HG02678 (cell line): ENCODE measurements at regions not wholly inside any gene's neighbourhood (a gene's known extent, or its start where the extent isn't known, plus 50 kb on each side); places are given as distances from the start of the nearest gene placed in this dataset.
"Not testable (repeated sequence)": the region's sequence is repeated elsewhere in the genome, so short reads cannot be mapped to it uniquely, and the experiment has no call there.

Experiments used
- ATAC-seq: cut with Tn5 transposase; IDR thresholded peaks from one replicate; pipeline ENCODE4 v1.9.1; 2021; ENCODE audit warnings: mild to moderate bottlenecking, moderate library complexity; ENCODE audit not compliant: unreplicated experiment

- ATAC-seq = no peak
Measured at GRCh38 chr14:46444666-46445065, 206.9 kb downstream of the RPL10L start.

GRCh38 chr14:46433381-46433780, 218.2 kb downstream of the RPL10L start:
- ATAC-seq = no peak

GRCh38 chr14:46432516-46432915, 219.1 kb downstream of the RPL10L start:
- no peak for ATAC-seq

DNA sequence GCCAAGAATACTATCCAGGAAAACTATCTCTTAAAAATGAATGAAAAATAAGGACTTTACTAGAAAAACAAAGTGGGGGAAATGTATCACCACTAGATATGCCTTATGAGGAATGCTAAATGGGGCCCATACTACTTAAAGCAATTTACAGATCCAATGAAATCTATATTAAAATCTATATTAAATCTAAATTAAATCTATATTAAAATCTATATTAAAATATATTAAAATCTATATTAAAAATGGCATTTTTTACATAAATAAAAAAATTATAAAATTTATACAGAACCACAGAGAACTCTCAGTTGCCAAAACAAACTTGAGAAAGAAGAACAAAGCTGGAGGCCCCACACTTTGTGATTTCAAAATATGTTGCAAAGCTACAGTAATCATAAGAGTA, 234.5 kb downstream of the RPL10L start:
- no peak for ATAC-seq

DNA sequence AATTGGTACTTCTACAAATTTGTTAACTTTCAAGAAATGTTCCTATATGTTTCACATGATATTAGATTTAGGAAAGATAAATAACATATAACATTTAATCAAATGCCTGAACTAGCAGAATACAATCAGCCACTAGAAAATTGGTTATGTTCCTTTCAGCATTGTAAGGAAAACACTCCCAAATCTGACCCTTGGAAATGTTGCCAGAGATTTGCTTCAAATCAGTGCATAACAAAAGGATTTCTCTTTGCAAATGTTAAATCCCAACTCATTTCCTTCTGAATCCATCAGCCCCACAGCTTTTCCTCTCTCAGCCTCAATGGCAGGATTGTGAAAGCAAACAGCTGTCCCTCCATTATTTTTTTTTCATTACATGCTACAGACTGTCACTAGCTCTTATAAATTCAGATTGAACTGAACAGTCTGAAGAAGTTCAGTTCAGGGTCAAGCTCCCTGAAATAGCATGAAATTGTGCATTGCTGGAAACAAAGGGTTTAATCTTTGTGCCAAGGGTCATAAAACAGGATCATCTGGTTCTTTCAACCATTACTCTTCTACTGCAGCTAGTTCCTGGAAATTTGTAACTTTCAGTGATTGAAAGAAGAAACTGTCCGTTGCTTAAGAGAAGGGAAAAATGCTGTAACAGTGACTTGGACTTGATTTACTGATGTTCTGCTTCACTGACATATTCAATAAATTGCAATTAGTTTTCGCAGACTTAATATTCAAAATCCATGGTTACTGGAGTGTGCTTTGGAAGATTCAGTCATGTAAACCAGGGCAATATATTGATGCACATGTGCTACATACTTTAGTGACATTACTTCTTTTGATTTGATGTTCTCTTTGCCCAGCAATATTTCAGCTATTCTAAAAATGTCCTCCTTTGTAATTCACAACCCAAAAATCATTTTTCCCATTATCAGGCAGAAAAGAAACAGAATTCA, 246.4 kb downstream of the RPL10L start:
- ATAC-seq = no peak

DNA sequence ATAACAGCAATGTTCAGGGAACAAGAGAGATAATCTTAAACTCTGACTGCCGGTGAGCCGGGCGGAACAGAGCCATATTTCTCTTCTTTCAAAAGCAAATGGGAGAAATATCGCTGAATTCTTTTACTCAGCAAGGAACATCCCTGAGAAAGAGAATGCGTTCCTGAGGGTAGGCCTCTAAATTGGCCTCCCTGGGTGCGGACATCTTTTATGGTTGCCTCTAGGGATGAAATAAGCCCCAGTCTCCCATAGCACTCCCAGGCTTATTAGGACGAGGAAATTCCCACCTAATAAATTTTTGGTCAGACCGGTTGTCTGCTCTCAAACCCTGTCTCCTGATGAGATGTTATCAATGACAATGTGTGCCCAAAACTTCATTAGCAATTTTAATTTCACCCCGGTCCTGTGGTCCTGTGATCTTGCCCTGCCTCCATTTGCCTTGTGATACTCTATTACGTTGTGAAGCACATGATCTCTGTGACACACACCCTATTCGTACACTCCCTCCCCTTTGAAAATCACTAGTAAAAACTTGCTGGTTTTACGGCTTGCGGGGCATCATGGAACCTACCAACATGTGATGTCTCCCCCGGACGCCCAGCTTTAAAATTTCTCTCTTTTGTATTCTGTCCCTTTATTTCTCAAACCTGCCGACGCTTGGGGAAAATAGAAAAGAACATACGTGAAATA, 249.4 kb downstream of the RPL10L start:
- ATAC-seq = not testable (repeated sequence)

DNA sequence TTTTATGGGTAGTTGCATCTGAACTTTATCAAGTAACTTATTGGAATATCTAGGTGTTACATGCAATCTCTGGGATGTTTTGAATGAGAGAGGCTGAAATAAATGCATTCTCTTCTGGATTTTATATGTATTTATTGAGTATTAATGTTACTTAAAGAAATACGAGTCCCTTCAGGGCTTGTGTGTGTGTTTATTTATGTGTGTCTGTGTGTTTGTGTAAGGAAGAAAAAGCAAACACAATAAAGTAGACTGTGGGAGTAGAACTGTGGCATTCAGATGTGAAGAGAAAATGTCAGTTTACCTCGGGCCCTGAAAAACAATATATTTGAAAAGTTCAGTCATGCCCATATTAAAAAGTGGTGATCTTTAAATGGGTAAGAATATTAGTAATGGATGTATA, 250.5 kb downstream of the RPL10L start:
- ATAC-seq = no peak

DNA sequence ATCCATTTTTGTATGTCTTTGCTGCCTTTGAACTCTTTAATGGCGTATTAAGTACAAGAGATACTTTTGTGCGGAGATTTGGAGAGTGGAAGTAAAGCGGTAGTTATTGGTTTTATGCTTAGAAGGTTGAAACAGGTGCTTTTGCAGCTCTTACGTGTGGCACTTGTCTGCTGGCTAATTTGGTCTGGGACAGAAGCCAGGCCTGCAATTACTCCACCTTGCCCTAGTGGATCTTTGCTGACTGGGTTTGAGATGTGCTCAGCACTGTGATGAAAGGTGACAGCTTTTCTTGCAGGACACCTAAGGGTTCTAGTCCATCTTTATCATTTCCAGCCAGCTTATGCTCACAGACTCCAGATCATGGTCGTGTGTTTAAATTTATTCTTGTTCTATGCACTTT, 252.5 kb downstream of the RPL10L start:
- ATAC-seq = no peak

- ATAC-seq = no peak
Measured at GRCh38 chr14:46384611-46385010, 267.0 kb downstream of the RPL10L start.

GRCh38 chr14:46381674-46382073, 269.9 kb downstream of the RPL10L start:
- ATAC-seq = no peak

- no peak for ATAC-seq
Measured at GRCh38 chr14:46378248-46378647, 273.3 kb downstream of the RPL10L start.

GRCh38 chr14:46377305-46377704, 274.3 kb downstream of the RPL10L start:
- no peak for ATAC-seq

- no peak for ATAC-seq
Measured at GRCh38 chr14:46369391-46369790, 282.2 kb downstream of the RPL10L start.

GRCh38 chr14:46368275-46368674, 283.3 kb downstream of the RPL10L start:
- ATAC-seq = no peak

DNA sequence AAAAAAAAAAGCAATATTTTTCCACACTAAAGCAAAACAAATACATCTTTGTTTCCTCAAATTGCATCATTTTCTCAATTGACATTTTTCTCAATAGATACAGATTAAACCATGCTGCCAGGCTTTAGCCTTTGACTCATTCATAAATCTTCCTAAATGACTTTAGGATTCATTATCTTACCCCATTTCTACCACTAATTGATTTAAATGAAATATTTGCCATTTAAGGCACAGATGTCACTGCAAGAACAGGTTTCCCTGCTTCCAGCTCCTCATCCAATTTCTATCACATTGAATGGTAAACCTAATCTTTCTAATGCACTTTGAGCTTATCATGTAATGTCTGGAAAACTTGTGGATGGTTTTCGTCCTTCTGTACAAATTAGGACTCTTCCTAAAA, 298.7 kb downstream of the RPL10L start:
- no peak for ATAC-seq

DNA sequence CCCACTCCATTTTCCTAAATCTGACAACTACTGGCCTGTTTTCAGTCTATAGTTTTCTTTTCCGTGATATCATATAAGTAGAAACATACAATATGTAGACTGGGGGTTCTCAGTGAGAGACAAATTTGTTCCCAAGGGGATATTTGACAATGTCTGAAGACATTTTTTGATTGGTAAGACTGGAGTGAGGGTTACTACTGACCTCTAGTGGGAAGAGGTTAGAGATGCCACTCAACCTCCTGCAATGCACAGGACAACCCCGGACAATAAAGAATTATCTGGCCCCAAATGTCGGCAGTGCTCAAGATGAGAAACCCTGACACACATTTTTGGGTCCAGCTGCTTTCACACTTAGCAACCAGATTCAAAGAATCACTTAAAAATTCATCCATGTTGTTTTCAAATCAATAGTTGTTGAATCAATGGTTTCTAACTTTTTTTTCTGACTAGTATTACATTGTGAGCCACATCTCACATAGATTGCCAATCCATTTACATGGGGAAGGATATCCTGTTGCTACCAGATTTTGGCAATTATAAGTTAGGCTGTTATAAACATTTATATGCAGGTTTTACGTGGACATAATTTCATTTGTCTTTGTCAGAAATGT, 307.1 kb downstream of the RPL10L start:
- ATAC-seq = peak; percentile 72

DNA sequence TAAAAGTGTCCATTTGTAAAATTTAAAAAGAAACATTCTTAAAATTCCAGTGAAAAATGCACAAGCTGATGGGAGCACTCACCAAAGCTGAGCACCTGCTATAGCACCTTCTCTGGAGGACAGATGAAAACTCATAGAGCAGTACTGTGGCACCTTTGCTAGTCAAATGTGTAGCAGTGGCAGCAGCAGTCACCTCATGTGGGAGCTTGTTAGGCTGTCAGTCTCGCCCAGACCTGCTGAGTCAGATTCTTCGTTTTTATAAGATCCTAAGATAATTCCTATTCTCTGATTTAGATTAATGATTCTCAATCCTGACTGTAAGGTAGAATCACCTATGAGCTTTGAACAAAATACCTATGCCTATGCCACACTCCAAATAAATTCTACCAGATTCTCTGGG, 325.8 kb downstream of the RPL10L start:
- ATAC-seq = no peak

GRCh38 chr14:46325157-46325556, 326.4 kb downstream of the RPL10L start:
- ATAC-seq = no peak

DNA sequence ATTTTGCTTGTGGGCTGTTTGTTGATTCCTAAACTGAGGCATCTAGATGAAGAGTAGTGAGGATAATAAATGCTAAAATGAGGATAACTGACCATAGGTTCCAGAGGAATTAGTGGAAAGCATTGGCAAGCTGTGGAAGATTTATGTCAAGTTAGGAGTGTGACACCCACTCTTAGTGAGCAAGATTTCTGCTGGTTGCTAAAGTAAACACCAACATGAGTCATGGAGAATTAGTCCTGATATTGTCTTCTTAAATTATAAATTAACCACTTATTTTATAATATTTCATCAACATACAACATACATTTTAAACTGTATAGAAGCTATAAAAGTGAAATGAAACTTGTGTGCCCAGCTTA, 328.2 kb downstream of the RPL10L start:
- ATAC-seq = no peak

DNA sequence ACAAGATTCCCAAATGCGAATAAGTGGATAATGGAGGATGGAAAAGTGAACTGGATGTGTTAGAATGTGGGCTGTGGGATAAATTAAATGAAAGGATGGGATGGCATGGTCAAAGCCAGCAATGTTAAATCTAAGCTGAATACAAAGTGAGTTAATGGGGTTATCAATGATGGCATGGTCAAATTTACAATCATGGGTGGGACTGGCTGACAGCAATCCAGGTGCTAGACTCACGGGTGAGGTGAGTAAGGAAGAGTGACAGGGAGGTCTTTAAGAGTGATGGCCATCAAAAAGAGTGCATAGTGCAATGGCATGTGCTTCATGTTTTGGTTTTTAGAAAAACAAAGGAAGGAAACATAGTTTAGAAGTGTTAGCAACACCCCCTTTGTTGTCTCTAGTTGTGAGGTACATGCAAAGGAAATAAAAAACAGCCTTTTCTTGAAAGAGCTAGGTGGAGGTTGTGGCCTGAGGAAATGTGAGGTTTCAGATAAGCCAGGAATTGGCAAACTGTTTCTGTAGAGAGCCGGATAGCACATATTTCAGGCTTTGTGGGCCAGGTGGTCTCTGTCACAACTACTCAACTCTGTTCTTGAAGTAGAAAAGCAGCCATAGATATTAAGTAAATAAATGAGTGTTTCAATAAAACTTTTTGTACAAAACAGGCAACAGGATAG, 328.7 kb downstream of the RPL10L start:
- no peak for ATAC-seq

- no peak for ATAC-seq
Measured at GRCh38 chr14:46322076-46322475, 329.5 kb downstream of the RPL10L start.
